Mucosa of rectum (tissue), 2 donors: ENCODE measurements at regions not wholly inside any gene's neighbourhood (a gene's known extent, or its start where the extent isn't known, plus 50 kb on each side); places are given as distances from the start of the nearest gene placed in this dataset.

Experiments
- H3K27ac ChIP-seq, 2 donors: one replicate each; pipeline ENCODE4 v1.7.0; 2013; ENCODE audit warnings: inconsistent platforms in 2 of 2, low read depth in 2 of 2, low read length in 2 of 2
- H3K27me3 ChIP-seq, 2 donors: one replicate each; pipeline ENCODE4 v1.7.0; 2013; ENCODE audit warnings: low read length in 2 of 2; ENCODE audit not compliant: control insufficient read depth in 2 of 2, insufficient read depth in 2 of 2
- H3K36me3 ChIP-seq, 2 donors: one replicate each; pipeline ENCODE4 v1.7.0; 2013; ENCODE audit warnings: low read length in 2 of 2; ENCODE audit not compliant: control insufficient read depth in 2 of 2, insufficient read depth in 2 of 2
- H3K4me1 ChIP-seq, 2 donors: one replicate each; pipeline ENCODE4 v1.7.0; 2013; ENCODE audit warnings: low read length in 2 of 2, mild to moderate bottlenecking in 1 of 2; ENCODE audit not compliant: control insufficient read depth in 2 of 2, insufficient read depth in 2 of 2
- H3K4me3 ChIP-seq, 2 donors: one replicate each; pipeline ENCODE4 v1.7.0; 2013; ENCODE audit warnings: low read length in 2 of 2
- H3K9ac ChIP-seq, 2 donors: one replicate each; pipeline ENCODE4 v1.7.0; 2013; ENCODE audit warnings: low read length in 2 of 2, low read depth in 1 of 2, mild to moderate bottlenecking in 1 of 2
- H3K9me3 ChIP-seq, 2 donors: one replicate each; pipeline ENCODE4 v1.7.0; 2013; ENCODE audit warnings: low read length in 2 of 2; ENCODE audit not compliant: control insufficient read depth in 2 of 2
- donor health status: healthy.
- donor health status: Normal muscosa, but diverticular disease.

DNA sequence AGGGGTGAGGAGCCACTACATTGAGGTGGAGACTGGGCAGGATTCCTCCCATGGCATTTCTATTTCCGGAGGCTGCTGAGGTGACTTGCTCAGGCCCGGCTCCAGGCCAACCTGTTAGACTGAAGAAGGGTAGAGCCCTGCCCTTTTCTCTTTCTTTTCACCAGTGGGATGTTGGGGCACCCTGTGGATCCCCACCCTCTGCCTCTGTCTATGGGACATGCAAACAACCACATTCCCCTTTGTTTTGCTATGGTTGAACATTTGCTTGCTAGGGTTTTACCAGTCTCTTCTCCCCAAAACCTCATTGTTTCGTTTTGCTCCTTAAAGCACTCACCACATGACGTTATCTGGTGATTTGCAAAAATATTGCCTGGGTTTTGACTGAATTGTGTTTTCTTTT is 183.3 kb downstream of the ARL4C start:
- Histone ChIP-seq H3K9ac (no peak overlapping the region), H3K27me3 (no peaks in the 10 kb centered on the region), H3K27ac (no peak overlapping the region), H3K36me3 (no peaks in the 10 kb centered on the region), H3K4me3 (no peak overlapping the region), H3K4me1 (no peaks in the 10 kb centered on the region), H3K9me3 (no peaks in the 10 kb centered on the region)

DNA sequence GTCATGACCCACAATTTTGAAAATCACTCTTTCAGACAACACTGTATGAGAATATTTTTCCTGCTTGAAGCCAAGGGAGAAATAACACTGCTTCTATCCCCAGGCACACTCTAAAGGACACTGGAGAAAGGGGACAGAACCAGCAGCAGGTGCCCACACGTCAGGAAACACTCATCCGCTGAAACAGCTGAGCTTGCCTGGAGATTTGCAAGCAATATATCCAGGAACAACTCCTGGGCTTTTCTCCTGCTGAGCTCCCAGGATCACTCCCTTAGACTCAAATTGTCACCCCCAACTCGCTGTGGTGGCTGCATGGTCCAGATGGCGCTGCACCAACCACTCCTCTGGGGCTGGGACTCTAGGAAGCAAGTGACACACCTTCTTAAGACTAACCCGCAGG is 186.7 kb downstream of the ARL4C start:
- H3K9ac ChIP-seq: no peak overlapping the region
- no peaks in the 10 kb centered on the region for H3K4me1 ChIP-seq
- no peaks in the 10 kb centered on the region for H3K27me3 ChIP-seq
- no peak overlapping the region for H3K27ac ChIP-seq
- H3K4me3 ChIP-seq: no peak overlapping the region
- no peaks in the 10 kb centered on the region for H3K9me3 ChIP-seq
- no peaks in the 10 kb centered on the region for H3K36me3 ChIP-seq

DNA sequence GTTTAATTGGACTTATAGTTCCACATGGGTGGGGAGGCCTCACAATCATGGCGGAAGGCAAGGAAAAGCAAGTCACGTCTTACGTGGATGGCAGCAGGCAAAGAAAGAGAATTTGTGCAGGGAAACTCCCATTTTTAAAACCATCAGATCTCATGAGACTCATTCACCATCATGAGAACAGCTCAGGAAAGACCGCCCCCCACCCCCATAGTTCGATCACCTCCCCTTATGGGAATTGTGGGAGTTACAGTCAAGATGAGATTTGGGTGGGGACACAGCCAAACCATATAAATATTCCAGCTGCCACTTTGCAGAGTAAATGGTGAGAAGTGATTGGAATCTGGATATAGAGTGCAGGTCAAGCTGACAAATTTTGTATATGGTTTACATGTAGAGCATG is 187.4 kb downstream of the ARL4C start:
- no peak overlapping the region for H3K4me3 ChIP-seq
- H3K9me3 ChIP-seq: no peaks in the 10 kb centered on the region
- H3K36me3 ChIP-seq: no peaks in the 10 kb centered on the region
- no peaks in the 10 kb centered on the region for H3K4me1 ChIP-seq
- no peaks in the 10 kb centered on the region for H3K27me3 ChIP-seq
- H3K27ac ChIP-seq: peak overlapping the region; percentile 29 to 67
- no peak overlapping the region for H3K9ac ChIP-seq

DNA sequence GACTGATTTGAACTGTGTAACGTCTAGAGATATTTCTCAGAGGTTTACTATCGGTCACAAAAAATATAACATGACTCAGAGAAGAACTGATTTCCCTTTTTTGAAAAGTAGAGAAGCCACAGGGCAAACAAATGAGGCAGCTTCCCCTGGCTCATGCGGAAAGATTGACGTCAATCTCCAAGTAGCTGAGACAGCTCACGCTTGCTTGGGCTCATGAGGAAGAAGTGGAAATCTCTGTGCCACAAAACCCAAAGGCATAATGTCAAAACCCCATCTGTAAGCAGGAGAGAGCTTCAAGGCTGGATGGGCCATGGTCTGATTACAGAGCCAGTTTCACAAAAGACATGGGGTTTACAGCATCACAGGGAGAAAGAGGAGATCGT is 188.1 kb downstream of the ARL4C start:
- Histone ChIP-seq H3K4me1 (no peaks in the 10 kb centered on the region), H3K36me3 (no peaks in the 10 kb centered on the region), H3K27me3 (no peaks in the 10 kb centered on the region), H3K9ac (no peak overlapping the region), H3K4me3 (no peak overlapping the region), H3K9me3 (no peaks in the 10 kb centered on the region), H3K27ac (peak overlapping the region; percentile 29 to 67)

DNA sequence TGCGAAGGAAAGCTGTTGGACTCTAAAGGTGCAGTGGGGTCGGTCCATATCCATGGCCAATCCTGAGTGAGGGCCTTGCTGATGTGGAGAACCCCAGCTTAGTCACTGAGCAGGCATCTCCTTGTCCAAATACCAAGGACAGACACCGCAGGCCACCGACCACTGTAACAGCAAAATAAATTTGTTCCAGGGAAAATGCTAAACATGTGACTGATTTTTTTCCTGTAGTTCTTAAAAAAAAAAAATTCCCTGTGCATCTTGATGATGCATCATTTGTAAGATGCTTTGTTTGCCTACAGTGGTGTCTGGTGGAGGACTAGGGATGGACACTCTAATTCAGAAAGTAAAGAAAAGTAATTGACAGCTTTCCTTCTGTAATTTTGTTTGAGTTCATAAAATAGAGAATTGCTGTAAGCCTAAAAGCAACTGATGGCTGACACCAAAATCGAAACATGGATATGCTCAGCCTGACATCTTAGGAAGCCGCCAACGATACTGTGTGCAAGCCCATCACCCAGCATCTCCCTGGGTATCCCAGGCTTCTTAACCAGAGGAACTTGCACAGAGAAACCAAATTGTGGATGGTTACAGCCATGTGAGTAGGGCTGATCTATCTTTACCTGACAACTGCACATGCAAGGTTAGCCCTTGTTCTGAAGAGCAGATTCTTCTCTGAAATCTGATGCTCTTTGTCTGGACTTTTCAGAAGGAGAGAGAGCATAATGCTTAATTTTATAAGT is 188.6 kb downstream of the ARL4C start:
- H3K27ac ChIP-seq: peak overlapping the region in 1 of 2 donors; percentile 56
- H3K4me1 ChIP-seq: no peaks in the 10 kb centered on the region
- no peak overlapping the region for H3K9ac ChIP-seq
- no peaks in the 10 kb centered on the region for H3K36me3 ChIP-seq
- H3K4me3 ChIP-seq: no peak overlapping the region
- no peaks in the 10 kb centered on the region for H3K27me3 ChIP-seq
- no peaks in the 10 kb centered on the region for H3K9me3 ChIP-seq

DNA sequence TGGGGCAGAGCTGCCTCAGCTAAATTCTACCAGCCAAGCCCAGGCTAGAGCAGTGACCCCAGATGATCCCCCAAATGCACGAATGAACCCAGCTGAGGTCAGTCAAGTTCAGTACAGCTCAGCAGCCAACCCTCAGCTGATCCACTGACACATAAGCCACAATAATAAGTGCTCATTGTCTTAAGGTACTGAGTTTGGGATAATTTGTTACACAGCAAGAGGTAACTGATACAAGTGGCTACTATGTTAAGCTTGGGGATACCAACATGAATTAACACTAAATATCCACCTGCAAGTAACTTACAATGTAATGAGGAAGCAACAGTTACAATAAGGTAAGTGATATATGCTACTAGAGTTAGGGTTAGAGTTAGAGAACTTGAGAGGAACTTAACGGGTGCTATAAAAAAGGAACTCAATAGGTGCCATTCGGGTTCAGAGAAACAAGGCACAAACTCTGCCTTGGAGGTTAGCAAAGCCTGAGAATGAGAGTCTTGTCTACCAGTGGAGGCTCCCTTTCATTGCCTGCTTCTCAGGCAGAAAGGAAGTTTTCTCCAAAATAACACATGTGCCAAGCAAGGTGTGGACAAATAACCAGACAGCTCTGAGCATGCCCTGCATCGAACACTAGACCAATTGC is 189.4 kb downstream of the ARL4C start:
- Histone ChIP-seq H3K9ac (no peak overlapping the region), H3K27ac (peak overlapping the region in 1 of 2 donors; percentile 22), H3K4me1 (no peaks in the 10 kb centered on the region), H3K36me3 (no peaks in the 10 kb centered on the region), H3K4me3 (no peak overlapping the region), H3K27me3 (no peaks in the 10 kb centered on the region), H3K9me3 (no peaks in the 10 kb centered on the region)

DNA sequence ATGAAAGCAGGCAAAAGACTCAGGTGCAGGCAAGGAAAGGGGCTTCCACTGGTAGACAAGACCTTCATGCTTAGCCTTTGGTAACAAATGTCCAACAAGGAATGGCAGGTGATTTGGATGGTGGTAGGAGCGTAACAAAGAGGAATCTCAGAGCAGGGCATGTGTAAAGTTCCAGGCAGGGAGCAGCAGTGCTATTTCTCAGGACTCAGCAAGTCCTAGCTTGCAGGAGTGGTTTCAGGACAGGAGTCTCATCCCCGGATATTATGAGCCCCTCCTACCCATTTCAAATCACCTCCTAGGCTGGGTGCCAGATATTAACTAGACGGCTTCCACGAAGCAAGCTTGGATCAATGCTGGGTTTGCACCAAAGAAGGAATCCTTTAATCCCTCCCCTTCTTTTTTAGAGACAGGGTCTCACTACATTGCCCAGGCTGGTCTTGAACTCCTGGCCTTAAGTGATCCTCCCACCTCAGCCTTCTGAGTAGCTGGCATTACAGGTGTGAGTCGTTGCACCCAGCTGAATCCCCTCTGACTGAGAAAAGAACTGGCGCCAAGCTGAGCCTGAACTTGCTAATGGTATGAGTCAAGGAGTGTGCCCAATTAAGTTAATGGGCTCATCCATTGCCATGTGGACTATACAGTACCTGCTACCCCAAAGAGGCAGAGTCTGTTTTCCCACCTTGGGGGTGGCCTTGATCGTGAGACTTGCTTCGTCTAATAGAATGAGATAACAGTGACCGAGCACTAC is 190.3 kb downstream of the ARL4C start:
- Histone ChIP-seq H3K9me3 (no peaks in the 10 kb centered on the region), H3K27me3 (no peaks in the 10 kb centered on the region), H3K9ac (no peak overlapping the region), H3K36me3 (no peaks in the 10 kb centered on the region), H3K4me3 (no peak overlapping the region), H3K27ac (no peak overlapping the region), H3K4me1 (no peaks in the 10 kb centered on the region)

DNA sequence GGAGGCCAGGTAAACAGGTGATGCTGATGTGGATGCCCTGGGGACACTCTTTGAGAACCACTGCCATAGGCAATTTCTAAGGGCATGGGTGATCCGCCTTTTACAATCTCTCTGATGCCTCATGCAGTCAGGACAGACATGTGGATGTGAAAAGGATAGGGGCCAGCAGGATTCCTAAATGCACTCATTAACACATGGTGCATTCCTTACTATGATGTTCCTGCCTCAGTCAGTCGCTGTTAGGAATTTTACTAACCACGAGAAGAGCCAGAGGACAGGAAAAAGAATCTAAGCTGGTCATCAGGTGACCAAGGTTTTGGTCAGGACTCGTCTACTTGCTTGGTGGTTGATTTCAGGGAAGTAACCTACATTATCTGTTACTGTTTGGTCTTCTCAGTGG is 191.0 kb downstream of the ARL4C start:
- Histone ChIP-seq H3K36me3 (no peaks in the 10 kb centered on the region), H3K27ac (no peak overlapping the region), H3K9me3 (no peaks in the 10 kb centered on the region), H3K4me3 (no peak overlapping the region), H3K4me1 (no peaks in the 10 kb centered on the region), H3K27me3 (no peaks in the 10 kb centered on the region), H3K9ac (no peak overlapping the region)

DNA sequence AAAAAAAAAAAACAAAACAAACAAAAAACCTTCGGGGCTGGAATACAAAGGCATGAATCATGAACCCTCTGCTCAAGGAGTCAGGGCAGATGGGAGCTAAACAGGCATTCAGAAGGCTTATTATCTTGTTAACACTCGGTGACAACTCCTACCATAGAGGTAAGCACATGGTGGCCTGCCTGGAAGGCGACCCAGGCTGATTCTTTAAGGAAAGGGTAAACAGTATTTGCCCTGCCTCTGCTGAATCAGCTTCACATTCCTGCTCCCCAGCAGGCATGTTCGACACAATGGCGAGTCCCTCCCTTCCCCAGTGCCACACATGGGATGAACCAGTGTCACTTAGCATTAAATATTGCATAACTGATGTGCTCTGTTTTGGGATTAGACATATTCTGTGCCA is 191.9 kb downstream of the ARL4C start:
- Histone ChIP-seq H3K4me1 (no peaks in the 10 kb centered on the region), H3K27me3 (no peaks in the 10 kb centered on the region), H3K9ac (no peak overlapping the region), H3K4me3 (no peak overlapping the region), H3K9me3 (no peaks in the 10 kb centered on the region), H3K27ac (no peak overlapping the region), H3K36me3 (no peaks in the 10 kb centered on the region)

DNA sequence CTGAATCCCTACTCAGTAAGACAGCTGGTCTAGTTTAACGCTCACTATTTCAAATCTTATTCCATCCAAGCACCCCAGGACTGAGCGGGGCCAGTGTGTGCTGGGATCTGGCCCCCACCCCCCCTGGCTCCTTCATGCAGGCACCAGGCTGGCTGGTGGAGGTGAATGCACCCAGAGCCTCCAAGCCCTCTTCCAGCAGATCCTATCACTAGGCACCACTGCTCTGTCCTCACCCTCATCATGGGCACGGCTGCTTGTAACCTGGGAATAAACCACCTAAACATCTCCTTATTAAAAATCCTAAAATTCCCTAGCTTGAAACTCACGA is 194.3 kb downstream of the ARL4C start:
- Histone ChIP-seq H3K9me3 (no peaks in the 10 kb centered on the region), H3K27me3 (no peaks in the 10 kb centered on the region), H3K27ac (no peak overlapping the region), H3K36me3 (no peaks in the 10 kb centered on the region), H3K4me3 (no peak overlapping the region), H3K9ac (no peak overlapping the region), H3K4me1 (no peaks in the 10 kb centered on the region)
